ENCODE measurements at regions not wholly inside any gene's neighbourhood (a gene's known extent, or its start where the extent isn't known, plus 50 kb on each side); places are given as distances from the start of the nearest gene placed in this dataset.

DNA sequence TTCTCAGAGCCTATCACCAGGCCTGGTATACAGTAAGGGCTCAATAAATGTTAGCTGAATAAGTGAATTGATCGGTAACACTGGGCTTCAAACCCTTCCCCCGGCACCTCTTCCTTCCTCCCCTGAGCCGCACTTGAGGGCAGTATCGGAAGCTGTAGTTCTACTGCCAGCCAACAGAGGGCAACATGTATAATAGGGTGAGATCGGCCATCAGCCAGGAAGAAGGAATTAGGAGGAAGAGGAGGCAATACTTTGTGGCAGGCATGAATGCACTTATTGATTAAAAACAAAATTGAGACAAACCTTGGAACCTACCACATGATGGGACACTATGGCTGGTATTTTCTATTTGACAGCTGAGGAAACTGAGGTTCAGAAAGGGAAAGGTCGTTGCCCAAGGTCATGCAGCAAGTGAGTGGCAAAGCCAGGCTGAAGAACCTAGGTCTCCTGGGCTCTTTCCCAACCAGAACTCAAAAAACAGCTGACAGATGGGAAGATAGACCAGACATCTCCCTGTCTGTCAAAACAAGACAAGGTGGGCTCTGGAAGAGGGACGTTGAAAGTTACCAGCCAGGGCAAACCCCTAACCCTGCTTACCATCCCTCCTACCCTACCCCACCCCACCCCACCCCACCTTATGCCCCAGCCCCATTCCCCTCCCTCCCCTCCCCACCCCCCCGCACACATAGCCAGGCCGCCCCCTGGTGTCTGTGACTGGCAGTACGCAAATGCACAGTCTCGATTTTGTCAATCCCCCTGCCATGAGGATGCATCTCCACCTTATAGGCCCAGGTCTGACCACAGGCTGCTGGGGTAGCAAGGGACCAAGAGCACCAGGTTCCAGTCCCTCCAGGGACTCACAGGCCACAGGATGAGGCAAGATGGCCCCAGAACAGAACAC is 107.3 kb upstream of the RUNX3 start:
- ChIA-PET CTCF (interaction anchor here (0.6 to 6.3 kb wide), 76 partner anchors 9 to 355 kb away, joined by 3 to 74 read pairs (median 4); partner anchors contain the start of gene RUNX3), POLR2A (no interaction called here)
- DNase-seq (ENCODE audit: extremely low spot score) = peak; percentile 77
- TF ChIP-seq, protein P1, sequence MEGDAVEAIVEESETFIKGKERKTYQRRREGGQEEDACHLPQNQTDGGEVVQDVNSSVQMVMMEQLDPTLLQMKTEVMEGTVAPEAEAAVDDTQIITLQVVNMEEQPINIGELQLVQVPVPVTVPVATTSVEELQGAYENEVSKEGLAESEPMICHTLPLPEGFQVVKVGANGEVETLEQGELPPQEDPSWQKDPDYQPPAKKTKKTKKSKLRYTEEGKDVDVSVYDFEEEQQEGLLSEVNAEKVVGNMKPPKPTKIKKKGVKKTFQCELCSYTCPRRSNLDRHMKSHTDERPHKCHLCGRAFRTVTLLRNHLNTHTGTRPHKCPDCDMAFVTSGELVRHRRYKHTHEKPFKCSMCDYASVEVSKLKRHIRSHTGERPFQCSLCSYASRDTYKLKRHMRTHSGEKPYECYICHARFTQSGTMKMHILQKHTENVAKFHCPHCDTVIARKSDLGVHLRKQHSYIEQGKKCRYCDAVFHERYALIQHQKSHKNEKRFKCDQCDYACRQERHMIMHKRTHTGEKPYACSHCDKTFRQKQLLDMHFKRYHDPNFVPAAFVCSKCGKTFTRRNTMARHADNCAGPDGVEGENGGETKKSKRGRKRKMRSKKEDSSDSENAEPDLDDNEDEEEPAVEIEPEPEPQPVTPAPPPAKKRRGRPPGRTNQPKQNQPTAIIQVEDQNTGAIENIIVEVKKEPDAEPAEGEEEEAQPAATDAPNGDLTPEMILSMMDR (IDR thresholded peaks at IDR 0.05; ENCODE audit: control extremely low read depth, extremely low read depth, low read depth, missing control alignments) = peak; percentile 86

DNA sequence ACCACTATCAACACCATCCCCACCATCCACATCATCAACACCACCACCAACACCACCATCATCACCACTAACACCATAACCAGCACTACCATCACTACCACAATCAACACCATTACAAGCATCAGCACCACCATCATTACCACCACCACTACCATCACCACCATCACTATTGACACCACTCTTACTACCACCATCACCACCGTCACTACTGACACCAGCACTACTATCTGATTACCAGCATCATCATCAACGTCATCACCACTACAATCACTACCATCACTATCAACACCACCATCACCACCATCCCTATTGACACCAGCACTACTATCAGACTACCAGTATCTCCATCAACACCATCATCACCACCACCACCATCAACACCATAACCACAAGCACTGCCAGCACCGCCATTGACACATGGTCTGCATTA is 106.1 kb upstream of the RUNX3 start:
- POLR2A ChIA-PET = interaction anchor here (0.9 to 1.7 kb wide), 2 partner anchors 13 to 17 kb away, joined by 3 to 4 read pairs; no protein-coding TSS in a partner anchor
- TF ChIP-seq, protein P1 (IDR thresholded peaks at IDR 0.05; ENCODE audit: control extremely low read depth, extremely low read depth, low read depth, missing control alignments) = no peak
- CTCF ChIA-PET = interaction anchor here (0.8 to 6.3 kb wide), 32 partner anchors 7 to 348 kb away, joined by 3 to 74 read pairs (median 11); partner anchors contain the start of gene RUNX3
- no peak for DNase-seq (ENCODE audit: extremely low spot score)

DNA sequence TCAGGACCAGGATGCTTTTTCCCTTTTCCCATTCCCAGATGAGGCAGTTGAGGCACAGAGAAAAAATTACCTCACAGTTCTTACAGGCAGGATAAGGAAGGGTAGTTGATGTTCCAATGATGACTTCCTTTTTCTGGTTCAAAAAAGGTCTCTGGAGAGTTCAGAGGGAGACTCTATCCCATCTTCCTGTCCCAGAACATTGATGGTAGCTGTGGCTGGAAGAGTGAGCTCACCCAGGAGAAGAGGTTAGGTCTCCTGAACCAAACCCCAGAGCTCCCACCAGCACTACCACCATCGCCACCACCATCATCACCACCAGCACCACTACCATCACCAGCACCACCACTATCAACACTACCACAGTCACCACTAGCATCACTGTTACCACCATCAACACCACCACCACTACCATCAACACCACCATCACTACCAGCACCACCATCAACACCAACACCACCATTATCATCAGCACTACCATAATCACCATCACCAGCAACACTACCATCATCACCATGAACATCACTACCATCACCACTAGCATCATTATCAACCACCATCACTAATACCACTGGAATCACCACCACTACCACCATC is 105.5 kb upstream of the RUNX3 start:
- ChIA-PET POLR2A (interaction anchor here (0.9 to 1.7 kb wide), 2 partner anchors 13 to 17 kb away, joined by 3 to 4 read pairs; no protein-coding TSS in a partner anchor), CTCF (interaction anchor here (1.1 to 6.3 kb wide), 18 partner anchors 11 to 348 kb away, joined by 3 to 74 read pairs (median 14); no protein-coding TSS in a partner anchor)
- TF ChIP-seq, protein P1 (IDR thresholded peaks at IDR 0.05; ENCODE audit: control extremely low read depth, extremely low read depth, low read depth, missing control alignments) = no peak
- DNase-seq (ENCODE audit: extremely low spot score) = no peak

DNA sequence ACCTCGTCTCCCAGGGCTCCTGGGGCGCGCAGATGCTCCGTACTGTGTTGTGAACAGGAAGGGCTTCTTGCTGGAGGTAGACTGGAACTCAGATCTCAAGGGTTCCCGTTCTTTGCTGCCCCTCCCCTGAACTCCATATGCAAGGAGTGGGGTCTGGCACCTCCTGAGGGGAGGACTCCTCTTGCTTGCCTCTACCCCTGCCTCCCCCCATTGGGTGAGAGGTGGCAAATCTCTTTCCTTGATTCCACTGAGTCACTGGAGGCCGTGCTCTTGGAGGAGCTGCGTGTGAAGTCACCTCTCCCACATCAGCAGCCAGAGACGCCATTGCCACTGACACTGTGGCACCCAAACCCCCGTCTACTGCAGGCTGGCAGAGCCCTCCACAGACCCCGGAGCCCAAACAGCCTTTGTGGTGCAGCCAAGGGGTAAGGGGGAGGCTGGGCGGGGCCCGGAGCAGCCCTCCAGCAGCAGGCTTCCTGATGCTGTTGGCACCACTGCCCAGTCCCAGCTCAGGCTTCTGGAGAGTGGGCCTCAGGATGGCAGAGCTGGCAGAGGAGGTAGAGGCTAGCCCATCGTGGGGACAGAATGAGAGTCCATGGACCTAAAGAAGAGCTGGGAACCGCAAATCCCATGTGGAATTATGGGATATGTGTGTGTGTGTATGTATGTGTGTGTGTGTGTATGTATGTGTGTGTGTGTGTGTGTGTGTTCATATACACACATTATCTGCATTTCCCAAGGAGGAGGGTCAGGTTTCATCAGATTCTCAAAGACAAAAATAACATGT is 104.9 kb upstream of the RUNX3 start:
- TF ChIP-seq, protein P1 (IDR thresholded peaks at IDR 0.05; ENCODE audit: control extremely low read depth, extremely low read depth, low read depth, missing control alignments) = no peak
- POLR2A ChIA-PET = interaction anchor here (1.3 to 1.9 kb wide), 5 partner anchors 12 to 84 kb away, joined by 3 to 8 read pairs (median 5); no protein-coding TSS in a partner anchor
- no peak for DNase-seq (ENCODE audit: extremely low spot score)
- CTCF ChIA-PET = interaction anchor here (0.8 to 6.3 kb wide), 13 partner anchors 8 to 185 kb away, joined by 3 to 63 read pairs (median 7); no protein-coding TSS in a partner anchor

DNA sequence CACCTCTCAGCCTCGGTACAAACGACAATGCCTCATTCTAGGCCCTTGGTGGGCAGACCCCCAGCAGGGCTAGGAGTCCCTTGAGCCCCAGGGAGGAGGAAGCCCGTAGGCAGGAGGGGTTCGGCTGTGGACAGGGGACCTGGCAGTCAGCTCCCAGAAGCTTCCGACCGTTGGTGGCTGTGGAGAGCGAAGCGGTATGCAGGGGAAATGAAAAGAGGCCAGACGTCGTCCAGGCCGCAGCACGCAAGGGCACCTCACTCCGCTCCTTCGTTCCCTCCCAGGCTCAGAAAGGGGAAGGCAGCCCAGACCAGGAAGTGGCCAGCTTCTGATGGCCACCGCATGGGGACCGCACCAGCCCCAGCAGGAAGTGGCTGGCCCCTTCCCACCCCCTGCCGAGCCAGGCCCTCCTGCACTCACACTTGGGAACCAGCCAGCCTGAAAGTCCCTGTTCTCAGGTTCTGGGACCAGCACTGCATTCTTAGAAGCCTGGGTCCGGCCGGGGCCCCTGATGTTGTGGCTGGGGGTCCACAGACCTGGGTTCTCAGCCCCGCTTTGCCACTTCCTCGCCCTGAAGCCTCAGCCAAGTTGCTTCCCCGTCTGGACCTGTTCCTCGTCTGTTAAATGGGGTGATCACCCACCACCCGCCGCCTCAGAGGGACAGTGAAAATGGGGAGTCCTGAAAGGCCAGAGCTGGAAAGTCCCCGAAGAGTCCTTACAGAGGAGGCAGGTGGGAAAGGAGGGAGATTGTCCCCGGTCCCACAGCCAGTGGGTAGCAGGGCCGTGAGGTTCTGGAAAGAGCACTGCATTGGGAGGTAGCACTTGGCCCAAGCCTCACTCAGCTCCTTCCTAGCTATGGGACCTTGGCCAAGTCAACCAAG is 104.0 kb upstream of the RUNX3 start:
- ChIA-PET POLR2A (interaction anchor here (0.8 to 1.9 kb wide), 6 partner anchors 12 to 89 kb away, joined by 3 to 8 read pairs (median 4); no protein-coding TSS in a partner anchor), CTCF (interaction anchor here (0.7 to 6.3 kb wide), 20 partner anchors 7 to 184 kb away, joined by 3 to 45 read pairs (median 4); no protein-coding TSS in a partner anchor)
- DNase-seq (ENCODE audit: extremely low spot score) = peak; percentile 56
- TF ChIP-seq, protein P1 (IDR thresholded peaks at IDR 0.05; ENCODE audit: control extremely low read depth, extremely low read depth, low read depth, missing control alignments) = no peak
